SK-N-MC (cell line): ENCODE measurements at regions not wholly inside any gene's neighbourhood (a gene's known extent, or its start where the extent isn't known, plus 50 kb on each side); places are given as distances from the start of the nearest gene placed in this dataset.

ENCODE experiments used
- DNase-seq: peaks from one replicate; pipeline ENCODE4 v3.0.0-alpha.2; 2011; ENCODE audit warnings: low read depth, low spot score
- H3K27ac ChIP-seq: fragments of 200-600 bp; sonication (generic); 2 replicates; pipeline ENCODE4 v1.5.1; 2016; ENCODE audit warnings: mixed run types
- H3K36me3 ChIP-seq: fragments of 200-600 bp; sonication (generic); 2 replicates; pipeline ENCODE4 v1.6.1; 2017; ENCODE audit warnings: antibody characterized with exemption, low read length, mixed read lengths; ENCODE audit not compliant: insufficient read depth
- H3K4me3 ChIP-seq: fragments of 200-600 bp; sonication (generic); 2 replicates; pipeline ENCODE4 v1.5.1; 2016
- H3K9ac ChIP-seq: fragments of 200-600 bp; sonication (generic); 2 replicates; pipeline ENCODE4 v1.8.0; 2017; ENCODE audit warnings: mixed run types, mixed read lengths; ENCODE audit not compliant: insufficient read length
- H3K9me3 ChIP-seq: fragments of 200-600 bp; sonication (generic); 2 replicates; pipeline ENCODE4 v1.6.1; 2017; ENCODE audit warnings: low read depth, mild to moderate bottlenecking, antibody characterized with exemption, low read length, moderate library complexity, mixed read lengths
- EZH2 ChIP-seq: fragments of 200-600 bp; sonication (generic); IDR thresholded peaks from one replicate; pipeline ENCODE4 v1.6.1; 2017; ENCODE audit warnings: antibody characterized with exemption
- FOXP2 ChIP-seq: optimal IDR thresholded peaks from 2 replicates; pipeline ENCODE3; 2011; ENCODE audit warnings: mild to moderate bottlenecking, moderate library complexity; ENCODE audit not compliant: insufficient read depth; ENCODE audit errors: extremely low read length, control extremely low read depth
- POLR2AphosphoS5 ChIP-seq: IDR thresholded peaks from 2 replicates; pipeline ENCODE4 v1.6.1; 2012; ENCODE audit warnings: mild to moderate bottlenecking, low read depth, low read length, borderline replicate concordance

GRCh38 chr7:24025094-24025493 lies 258.9 kb upstream of the NPY start:
- Histone ChIP-seq H3K9me3 (no peaks in the 10 kb centered on the region), H3K4me3 (no peak overlapping the region), H3K27ac (no peak overlapping the region), H3K9ac (no peak overlapping the region), H3K36me3 (no peaks in the 10 kb centered on the region)
- DNase-seq, result no peak
- TF ChIP-seq POLR2AphosphoS5 (no peak), FOXP2 (no peak), EZH2 (no peak)

GRCh38 chr7:24025765-24026164 lies 258.2 kb upstream of the NPY start:
- Histone ChIP-seq H3K4me3 (no peak overlapping the region), H3K9ac (no peak overlapping the region), H3K27ac (no peak overlapping the region), H3K9me3 (no peaks in the 10 kb centered on the region), H3K36me3 (no peaks in the 10 kb centered on the region)
- TF ChIP-seq POLR2AphosphoS5 (no peak), EZH2 (no peak), FOXP2 (no peak)
- no peak for DNase-seq

- TF ChIP-seq EZH2 (no peak), POLR2AphosphoS5 (no peak), FOXP2 (no peak)
- DNase-seq, result no peak
Observed at GRCh38 chr7:24026351-24026750, 257.6 kb upstream of the NPY start.

GRCh38 chr7:24029068-24029467 lies 254.9 kb upstream of the NPY start:
- H3K9me3 ChIP-seq, result no peaks in the 10 kb centered on the region
- TF ChIP-seq EZH2 (no peak), FOXP2 (no peak), POLR2AphosphoS5 (no peak)

More at GRCh38 chr7:24026351-24026750, 257.6 kb upstream of the NPY start:
- H3K9ac ChIP-seq, result no peak overlapping the region
- H3K4me3 ChIP-seq, result no peak overlapping the region
- no peak overlapping the region for H3K27ac ChIP-seq
- H3K9me3 ChIP-seq, result no peaks in the 10 kb centered on the region
- H3K36me3 ChIP-seq, result no peaks in the 10 kb centered on the region

GRCh38 chr7:24034251-24034650 lies 249.7 kb upstream of the NPY start:
- TF ChIP-seq POLR2AphosphoS5 (no peak), FOXP2 (no peak), EZH2 (no peak)
- no peaks in the 10 kb centered on the region for H3K9me3 ChIP-seq
- no peaks in the 10 kb centered on the region for H3K36me3 ChIP-seq
- H3K9ac ChIP-seq, result no peak overlapping the region
- no peak for DNase-seq
- H3K27ac ChIP-seq, result no peak overlapping the region
- H3K4me3 ChIP-seq, result no peak overlapping the region

More at GRCh38 chr7:24029068-24029467, 254.9 kb upstream of the NPY start:
- no peak for DNase-seq
- no peak overlapping the region for H3K9ac ChIP-seq
- no peak overlapping the region for H3K4me3 ChIP-seq
- no peaks in the 10 kb centered on the region for H3K36me3 ChIP-seq
- no peak overlapping the region for H3K27ac ChIP-seq

- TF ChIP-seq POLR2AphosphoS5, result no peak
- no peak for TF ChIP-seq FOXP2
- no peak for TF ChIP-seq EZH2
Observed at GRCh38 chr7:24035366-24036032, 248.5 kb upstream of the NPY start.

GRCh38 chr7:24036033-24036412 lies 248.0 kb upstream of the NPY start:
- H3K36me3 ChIP-seq, result no peaks in the 10 kb centered on the region

More at GRCh38 chr7:24035366-24036032, 248.5 kb upstream of the NPY start:
- H3K9ac ChIP-seq, result no peak overlapping the region
- no peak for DNase-seq
- no peaks in the 10 kb centered on the region for H3K9me3 ChIP-seq
- H3K27ac ChIP-seq, result no peak overlapping the region
- no peak overlapping the region for H3K4me3 ChIP-seq
- no peaks in the 10 kb centered on the region for H3K36me3 ChIP-seq

GRCh38 chr7:24038993-24039392 lies 245.0 kb upstream of the NPY start:
- Histone ChIP-seq H3K9me3 (no peaks in the 10 kb centered on the region), H3K27ac (no peak overlapping the region), H3K9ac (no peak overlapping the region), H3K36me3 (no peaks in the 10 kb centered on the region), H3K4me3 (no peak overlapping the region)
- no peak for TF ChIP-seq EZH2
- no peak for TF ChIP-seq POLR2AphosphoS5
- TF ChIP-seq FOXP2, result no peak
- DNase-seq, result no peak

More at GRCh38 chr7:24036033-24036412, 248.0 kb upstream of the NPY start:
- TF ChIP-seq POLR2AphosphoS5 (no peak), FOXP2 (no peak), EZH2 (no peak)
- no peak for DNase-seq
- Histone ChIP-seq H3K9me3 (no peaks in the 10 kb centered on the region), H3K27ac (no peak overlapping the region), H3K9ac (no peak overlapping the region), H3K4me3 (no peak overlapping the region)

GRCh38 chr7:24039991-24040624 lies 243.9 kb upstream of the NPY start:
- Histone ChIP-seq H3K9ac (no peak overlapping the region), H3K9me3 (no peaks in the 10 kb centered on the region), H3K27ac (no peak overlapping the region), H3K4me3 (no peak overlapping the region), H3K36me3 (no peaks in the 10 kb centered on the region)
- DNase-seq, result no peak
- TF ChIP-seq EZH2 (no peak), FOXP2 (no peak), POLR2AphosphoS5 (no peak)
